Smooth muscle cell (in vitro differentiated cells): ENCODE measurements at regions not wholly inside any gene's neighbourhood (a gene's known extent, or its start where the extent isn't known, plus 50 kb on each side); places are given as distances from the start of the nearest gene placed in this dataset.

ENCODE experiments used
- DNase-seq: peaks from one replicate; lab custom pipeline; 2025; ENCODE audit not compliant: unreplicated experiment; lab: John Stamatoyannopoulos, UW
- H2AFZ ChIP-seq: fragments of 200-600 bp; sonication (generic); 2 replicates; pipeline ENCODE4 v1.6.0; 2016; ENCODE audit warnings: antibody characterized with exemption, low read depth, mild to moderate bottlenecking
- H3F3A ChIP-seq: fragments of 200-600 bp; sonication (generic); 2 replicates; pipeline ENCODE4 v1.6.0; 2017; ENCODE audit warnings: antibody characterized with exemption, low read depth
- H3K27ac ChIP-seq: fragments of 200-600 bp; sonication (generic); 2 replicates; pipeline ENCODE4 v1.5.1; 2016; ENCODE audit warnings: low read depth, mild to moderate bottlenecking
- H3K27me3 ChIP-seq: fragments of 200-600 bp; sonication (generic); 2 replicates; pipeline ENCODE4 v1.6.1; 2016; ENCODE audit warnings: low read depth, mild to moderate bottlenecking
- H3K36me3 ChIP-seq: fragments of 200-600 bp; sonication (generic); 2 replicates; pipeline ENCODE4 v1.5.1; 2016; ENCODE audit warnings: low read depth
- H3K4me1 ChIP-seq: fragments of 200-600 bp; sonication (generic); 2 replicates; pipeline ENCODE4 v1.5.1; 2016; ENCODE audit warnings: low read depth
- H3K4me2 ChIP-seq: fragments of 200-600 bp; sonication (generic); 2 replicates; pipeline ENCODE4 v1.6.0; 2016; ENCODE audit warnings: mild to moderate bottlenecking
- H3K4me3 ChIP-seq: fragments of 200-600 bp; sonication (generic); 2 replicates; pipeline ENCODE4 v1.5.1; 2016; ENCODE audit warnings: mild to moderate bottlenecking
- H3K79me2 ChIP-seq: fragments of 200-600 bp; sonication (generic); 2 replicates; pipeline ENCODE4 v1.6.0; 2016; ENCODE audit warnings: low read depth, mild to moderate bottlenecking
- H3K9ac ChIP-seq: fragments of 200-600 bp; sonication (generic); 2 replicates; pipeline ENCODE4 v1.6.0; 2016; ENCODE audit warnings: low read depth
- H3K9me3 ChIP-seq: fragments of 200-600 bp; sonication (generic); replicated peaks from 2 replicates; pipeline ENCODE4 v1.5.1; 2016; ENCODE audit warnings: low read depth
- H4K20me1 ChIP-seq: fragments of 200-600 bp; sonication (generic); 2 replicates; pipeline ENCODE4 v1.6.0; 2016; ENCODE audit warnings: low read depth
- CTCF ChIP-seq: fragments of 200-600 bp; sonication (generic); IDR thresholded peaks from 2 replicates; pipeline ENCODE4 v1.5.1; 2017; ENCODE audit warnings: borderline replicate concordance, mild to moderate bottlenecking, antibody characterized with exemption; ENCODE audit not compliant: insufficient read depth, poor library complexity, severe bottlenecking
- WGBS: methylation state at CpG from one replicate; pipeline ENCODE4 v1.1.7; 2016; ENCODE audit warnings: low lambda C conversion rate; 5-methylcytosine and 5-hydroxymethylcytosine counted together

- no peak overlapping the region for H3K4me2 ChIP-seq
- no peaks in the 10 kb centered on the region for H3F3A ChIP-seq
- DNase-seq = no peak
- no peaks in the 10 kb centered on the region for H3K79me2 ChIP-seq
- H3K36me3 ChIP-seq = no peaks in the 10 kb centered on the region
- no peaks in the 10 kb centered on the region for H3K4me1 ChIP-seq
- H3K9ac ChIP-seq = no peak overlapping the region
- no peak overlapping the region for H3K27ac ChIP-seq
- no peak overlapping the region for H2AFZ ChIP-seq
- peaks cover 12% of the 10 kb centered on the region for H3K27me3 ChIP-seq
- no peaks in the 10 kb centered on the region for H4K20me1 ChIP-seq
- TF ChIP-seq CTCF = no peak
- H3K4me3 ChIP-seq = no peak overlapping the region
- 96% methylated on average over 5 of the region's 5 CpGs for WGBS
- no peaks in the 10 kb centered on the region for H3K9me3 ChIP-seq
Observed at GRCh38 chr18:61149786-61150185, 183.4 kb upstream of the CDH20 start.

GRCh38 chr18:61153571-61153970 lies 179.7 kb upstream of the CDH20 start:
- H2AFZ ChIP-seq = no peak overlapping the region
- DNase-seq = no peak
- H3K4me2 ChIP-seq = no peak overlapping the region
- no peaks in the 10 kb centered on the region for H3K4me1 ChIP-seq
- no peaks in the 10 kb centered on the region for H3K36me3 ChIP-seq
- 64% methylated on average over 3 of the region's 3 CpGs for WGBS
- H3K9ac ChIP-seq = no peak overlapping the region
- no peaks in the 10 kb centered on the region for H3K9me3 ChIP-seq
- no peaks in the 10 kb centered on the region for H4K20me1 ChIP-seq
- H3K27me3 ChIP-seq = peaks cover 12% of the 10 kb centered on the region
- no peak for TF ChIP-seq CTCF
- H3K27ac ChIP-seq = no peak overlapping the region
- no peaks in the 10 kb centered on the region for H3K79me2 ChIP-seq
- H3F3A ChIP-seq = peaks cover 5% of the 10 kb centered on the region
- H3K4me3 ChIP-seq = no peak overlapping the region

- Histone ChIP-seq H3K9ac (no peak overlapping the region), H3K27me3 (peaks cover 12% of the 10 kb centered on the region), H3K4me2 (peak overlapping the region; percentile 14), H3K9me3 (no peaks in the 10 kb centered on the region), H3F3A (peaks cover 5% of the 10 kb centered on the region), H2AFZ (no peak overlapping the region), H3K4me3 (no peak overlapping the region), H3K27ac (peak overlapping the region; percentile 25), H3K4me1 (no peaks in the 10 kb centered on the region), H3K36me3 (no peaks in the 10 kb centered on the region), H4K20me1 (no peaks in the 10 kb centered on the region), H3K79me2 (no peaks in the 10 kb centered on the region)
- no peak for TF ChIP-seq CTCF
- DNase-seq = no peak
- WGBS = 20% methylated on average over 3 of the region's 3 CpGs
Observed at GRCh38 chr18:61154866-61155265, 178.4 kb upstream of the CDH20 start.

- no peak for TF ChIP-seq CTCF
Observed at GRCh38 chr18:61155586-61155985, 177.6 kb upstream of the CDH20 start.

More at GRCh38 chr18:61155586-61155985, 177.6 kb upstream of the CDH20 start:
- H3K9ac ChIP-seq = no peak overlapping the region
- no peaks in the 10 kb centered on the region for H3K36me3 ChIP-seq
- H3F3A ChIP-seq = peaks cover 5% of the 10 kb centered on the region
- DNase-seq = no peak
- no peaks in the 10 kb centered on the region for H3K9me3 ChIP-seq
- no peak overlapping the region for H2AFZ ChIP-seq
- peak overlapping the region; percentile 22 for H3K4me2 ChIP-seq
- H3K27ac ChIP-seq = peak overlapping the region; percentile 25
- no peaks in the 10 kb centered on the region for H4K20me1 ChIP-seq
- peaks cover 12% of the 10 kb centered on the region for H3K27me3 ChIP-seq
- no peak overlapping the region for H3K4me3 ChIP-seq
- no peaks in the 10 kb centered on the region for H3K79me2 ChIP-seq
- H3K4me1 ChIP-seq = no peaks in the 10 kb centered on the region
- 76% methylated on average over 3 of the region's 3 CpGs for WGBS
